Ishikawa (cell line): ENCODE measurements at regions not wholly inside any gene's neighbourhood (a gene's known extent, or its start where the extent isn't known, plus 50 kb on each side); places are given as distances from the start of the nearest gene placed in this dataset.

Experiments used
- CEBPB ChIP-seq: IDR thresholded peaks from 2 replicates; pipeline ENCODE4 v1.6.1; 2012
- EGR1 ChIP-seq: IDR thresholded peaks from 2 replicates; pipeline ENCODE4 v1.6.1; 2012
- EP300 ChIP-seq: IDR thresholded peaks from 2 replicates; pipeline ENCODE4 v1.6.1; 2012; ENCODE audit warnings: borderline replicate concordance
- FOXM1 ChIP-seq: IDR thresholded peaks from 2 replicates; pipeline ENCODE4 v1.6.1; 2012; ENCODE audit warnings: low read depth, borderline replicate concordance
- MAX ChIP-seq: IDR thresholded peaks from 2 replicates; pipeline ENCODE4 v1.6.1; 2012
- TAF1 ChIP-seq: IDR thresholded peaks from 2 replicates; pipeline ENCODE4 v1.6.1; 2012; ENCODE audit warnings: low read depth, mild to moderate bottlenecking
- TCF12 ChIP-seq: IDR thresholded peaks from 2 replicates; pipeline ENCODE4 v1.6.1; 2012; ENCODE audit warnings: low read depth
- TEAD4 ChIP-seq: IDR thresholded peaks from 2 replicates; pipeline ENCODE4 v1.6.1; 2012
- ZBTB7A ChIP-seq: IDR thresholded peaks from 2 replicates; pipeline ENCODE4 v1.6.1; 2012; ENCODE audit warnings: low read depth
- TF ChIP-seq, protein P1 (sequence below): IDR thresholded peaks from 2 replicates; pipeline ENCODE4 v1.6.1; 2012; ENCODE audit warnings: low read depth, mild to moderate bottlenecking

DNA sequence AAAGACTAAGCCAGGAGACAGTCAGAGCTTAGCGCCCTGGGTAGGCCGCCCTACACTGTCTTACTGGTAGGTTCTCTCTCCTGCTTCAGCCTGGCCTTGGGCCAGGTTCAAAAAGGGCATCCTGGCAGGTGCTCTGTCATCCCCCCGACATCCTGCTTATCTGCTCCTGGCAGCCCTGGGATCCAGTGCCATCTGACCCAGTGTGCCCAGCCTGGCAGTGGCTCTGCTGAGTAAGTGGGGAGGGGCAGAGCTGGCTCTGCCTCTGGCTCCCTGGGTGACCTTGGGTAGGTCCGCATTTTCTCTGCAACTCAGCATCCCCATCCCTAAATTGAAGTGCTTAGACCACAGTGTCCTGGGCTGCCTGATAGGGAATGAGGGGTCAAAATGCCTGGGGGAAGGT is 549.9 kb downstream of the PTPRU start:
- TF ChIP-seq MAX (no peak), TCF12 (no peak), TEAD4 (no peak), CEBPB (no peak), EGR1 (no peak), TAF1 (no peak), EP300 (no peak), FOXM1 (no peak), ZBTB7A (no peak)
- TF ChIP-seq, protein P1, sequence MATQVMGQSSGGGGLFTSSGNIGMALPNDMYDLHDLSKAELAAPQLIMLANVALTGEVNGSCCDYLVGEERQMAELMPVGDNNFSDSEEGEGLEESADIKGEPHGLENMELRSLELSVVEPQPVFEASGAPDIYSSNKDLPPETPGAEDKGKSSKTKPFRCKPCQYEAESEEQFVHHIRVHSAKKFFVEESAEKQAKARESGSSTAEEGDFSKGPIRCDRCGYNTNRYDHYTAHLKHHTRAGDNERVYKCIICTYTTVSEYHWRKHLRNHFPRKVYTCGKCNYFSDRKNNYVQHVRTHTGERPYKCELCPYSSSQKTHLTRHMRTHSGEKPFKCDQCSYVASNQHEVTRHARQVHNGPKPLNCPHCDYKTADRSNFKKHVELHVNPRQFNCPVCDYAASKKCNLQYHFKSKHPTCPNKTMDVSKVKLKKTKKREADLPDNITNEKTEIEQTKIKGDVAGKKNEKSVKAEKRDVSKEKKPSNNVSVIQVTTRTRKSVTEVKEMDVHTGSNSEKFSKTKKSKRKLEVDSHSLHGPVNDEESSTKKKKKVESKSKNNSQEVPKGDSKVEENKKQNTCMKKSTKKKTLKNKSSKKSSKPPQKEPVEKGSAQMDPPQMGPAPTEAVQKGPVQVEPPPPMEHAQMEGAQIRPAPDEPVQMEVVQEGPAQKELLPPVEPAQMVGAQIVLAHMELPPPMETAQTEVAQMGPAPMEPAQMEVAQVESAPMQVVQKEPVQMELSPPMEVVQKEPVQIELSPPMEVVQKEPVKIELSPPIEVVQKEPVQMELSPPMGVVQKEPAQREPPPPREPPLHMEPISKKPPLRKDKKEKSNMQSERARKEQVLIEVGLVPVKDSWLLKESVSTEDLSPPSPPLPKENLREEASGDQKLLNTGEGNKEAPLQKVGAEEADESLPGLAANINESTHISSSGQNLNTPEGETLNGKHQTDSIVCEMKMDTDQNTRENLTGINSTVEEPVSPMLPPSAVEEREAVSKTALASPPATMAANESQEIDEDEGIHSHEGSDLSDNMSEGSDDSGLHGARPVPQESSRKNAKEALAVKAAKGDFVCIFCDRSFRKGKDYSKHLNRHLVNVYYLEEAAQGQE: no peak
